SK-N-SH (cell line): ENCODE measurements at regions not wholly inside any gene's neighbourhood (a gene's known extent, or its start where the extent isn't known, plus 50 kb on each side); places are given as distances from the start of the nearest gene placed in this dataset.

Experiments used
- JUND ChIP-seq: IDR thresholded peaks from 2 replicates; pipeline ENCODE4 v1.4.0; 2012
- POLR2AphosphoS5 ChIP-seq: IDR thresholded peaks from 2 replicates; pipeline ENCODE4 v1.6.1; 2012; ENCODE audit warnings: low read depth, low read length
- SMC3 ChIP-seq: IDR thresholded peaks from 2 replicates; pipeline ENCODE4 v1.6.1; 2012; ENCODE audit warnings: low read depth, low read length, improper control_type of control experiment
- TAF1 ChIP-seq: IDR thresholded peaks from 2 replicates; pipeline ENCODE4 v1.6.1; 2012; ENCODE audit warnings: low read depth, mild to moderate bottlenecking, low read length, moderate library complexity, borderline replicate concordance
- TF ChIP-seq, protein P1 (sequence below): fragments of 150-350 bp; IDR thresholded peaks from 2 replicates; pipeline ENCODE4 v1.6.1; 2016; ENCODE audit warnings: mild to moderate bottlenecking, low read depth, low read length

DNA sequence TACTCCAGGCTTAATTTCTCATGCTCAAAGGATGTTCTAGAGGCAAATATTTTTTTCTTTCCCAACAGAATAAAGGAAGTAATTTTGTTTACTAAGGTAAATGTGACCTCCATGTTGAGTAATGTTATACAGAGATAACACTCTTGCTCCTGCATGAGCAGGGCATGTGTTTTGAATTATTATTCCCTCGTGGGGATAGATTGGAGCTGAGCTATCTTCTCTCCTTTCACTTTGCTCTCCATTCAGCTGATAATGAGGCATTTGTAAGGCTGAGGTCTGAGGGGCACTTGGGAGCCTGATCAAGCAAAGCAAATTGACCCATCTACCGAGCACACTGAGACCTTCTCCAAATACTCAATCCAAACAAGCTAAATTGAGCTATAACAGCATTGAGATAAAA is 50.7 kb upstream of the GHITM start:
- TF ChIP-seq SMC3 (no peak), JUND (no peak), POLR2AphosphoS5 (no peak), TAF1 (no peak)
- TF ChIP-seq, protein P1, sequence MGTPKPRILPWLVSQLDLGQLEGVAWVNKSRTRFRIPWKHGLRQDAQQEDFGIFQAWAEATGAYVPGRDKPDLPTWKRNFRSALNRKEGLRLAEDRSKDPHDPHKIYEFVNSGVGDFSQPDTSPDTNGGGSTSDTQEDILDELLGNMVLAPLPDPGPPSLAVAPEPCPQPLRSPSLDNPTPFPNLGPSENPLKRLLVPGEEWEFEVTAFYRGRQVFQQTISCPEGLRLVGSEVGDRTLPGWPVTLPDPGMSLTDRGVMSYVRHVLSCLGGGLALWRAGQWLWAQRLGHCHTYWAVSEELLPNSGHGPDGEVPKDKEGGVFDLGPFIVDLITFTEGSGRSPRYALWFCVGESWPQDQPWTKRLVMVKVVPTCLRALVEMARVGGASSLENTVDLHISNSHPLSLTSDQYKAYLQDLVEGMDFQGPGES, result no peak
